Ovary (tissue), 7 donors: ENCODE measurements at regions not wholly inside any gene's neighbourhood (a gene's known extent, or its start where the extent isn't known, plus 50 kb on each side); places are given as distances from the start of the nearest gene placed in this dataset.

ENCODE experiments used
- DNase-seq, 5 donors: peaks; one replicate each; pipeline ENCODE4 v3.0.0-alpha.2; 2019 to 2020
- H3K27ac ChIP-seq, 2 donors: fragments of 200-600 bp; one replicate each; pipeline versions ENCODE4 v1.5.1 to v1.8.0; 2019 to 2022
- H3K27me3 ChIP-seq: fragments of 200-600 bp; one replicate; pipeline ENCODE4 v1.8.0; 2022
- H3K36me3 ChIP-seq: fragments of 200-600 bp; sonication (generic); one replicate; pipeline ENCODE4 v1.5.1; 2019
- H3K4me1 ChIP-seq: one replicate; pipeline ENCODE4 v1.8.1; 2013; ENCODE audit warnings: mild to moderate bottlenecking, moderate library complexity; ENCODE audit not compliant: insufficient read depth
- H3K4me3 ChIP-seq: fragments of 200-600 bp; sonication (generic); one replicate; pipeline ENCODE4 v1.5.1; 2017
- H3K9me3 ChIP-seq, 2 donors: fragments of 200-600 bp in 1 of 2; sonication (generic) in 1 of 2; one replicate each; pipeline versions ENCODE4 v1.5.1 to v1.8.1; 2013 to 2019; ENCODE audit warnings: mild to moderate bottlenecking in 1 of 2, moderate library complexity in 1 of 2
- EP300 ChIP-seq: sonication (generic); formaldehyde crosslinking; IDR thresholded peaks from one replicate; pipeline ENCODE4 v1.6.1; 2017; ENCODE audit warnings: antibody characterized with exemption
- POLR2A ChIP-seq: fragments of 450-650 bp; IDR thresholded peaks from one replicate; pipeline ENCODE4 v1.6.1; 2017; ENCODE audit warnings: antibody characterized with exemption, mild to moderate bottlenecking, moderate library complexity
- WGBS, 3 donors: extraction: QIAGEN DNeasy Blood & Tissue Kit in 1 of 3; methylation state at CpG; one replicate each; pipeline versions ENCODE4 v1.1.5 to v1.1.7; 2013 to 2017; 5-methylcytosine and 5-hydroxymethylcytosine counted together
- intact Hi-C, 4 donors: fragments of 100-400 bp; cut with DNase I; formaldehyde crosslinking; loops; one replicate each; pipeline versions ENCODE4 v1.11.0 to v1.15.1; 2022 to 2023
- TF ChIP-seq, protein P1 (sequence below), 3 donors: fragments of 450-650 bp in 2 of 3; fragments of 200-600 bp in 1 of 3; IDR thresholded peaks; one replicate each; pipeline versions ENCODE4 v1.5.1 to v1.8.0; 2016 to 2022; ENCODE audit warnings: antibody characterized with exemption in 3 of 3, mild to moderate bottlenecking in 1 of 3
- donor health status: DM: no; HTN: no; CAD: no; lungs with moderate emphysema.
- donor health status: DM: no; HTN: no; CAD: no.
- donor health status: Bipolar disorder and iron deficiency.
- donor health status: DM: no; HTN: no; CAD: no.
- donor health status: DM: yes; HTN: yes; CAD: no.

DNA sequence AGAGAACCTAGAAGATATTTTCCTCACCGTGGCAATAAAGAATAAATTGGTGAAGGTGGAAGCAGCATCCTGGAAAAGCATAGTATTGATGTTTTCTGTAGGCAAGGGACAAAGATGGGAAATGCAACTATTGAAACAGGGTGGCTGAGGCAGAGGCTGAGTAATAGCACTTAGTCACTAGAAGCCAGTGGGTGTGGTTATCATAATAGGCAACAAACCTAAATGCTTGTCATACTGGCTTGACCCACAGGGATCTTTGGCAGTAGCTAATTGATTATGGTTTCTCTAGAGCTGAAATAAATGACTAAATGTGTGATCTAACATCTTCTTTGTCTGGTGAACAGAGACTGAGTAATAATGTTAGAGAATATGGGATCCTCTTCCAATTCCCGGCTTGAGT is 353.6 kb upstream of the RPS6KA3 start:
- Histone ChIP-seq H3K9me3 (no peaks in the 10 kb centered on the region), H3K27me3 (peaks cover 4% of the 10 kb centered on the region), H3K4me1 (no peaks in the 10 kb centered on the region), H3K36me3 (no peaks in the 10 kb centered on the region), H3K4me3 (no peak overlapping the region), H3K27ac (no peak overlapping the region)
- TF ChIP-seq POLR2A (no peak), EP300 (no peak)
- DNase-seq: no peak
- intact Hi-C loops: no loop called here
- 53 to 79% (median 77%) methylated on average over 2 of the region's 2 CpGs for WGBS, 3 donors

DNA sequence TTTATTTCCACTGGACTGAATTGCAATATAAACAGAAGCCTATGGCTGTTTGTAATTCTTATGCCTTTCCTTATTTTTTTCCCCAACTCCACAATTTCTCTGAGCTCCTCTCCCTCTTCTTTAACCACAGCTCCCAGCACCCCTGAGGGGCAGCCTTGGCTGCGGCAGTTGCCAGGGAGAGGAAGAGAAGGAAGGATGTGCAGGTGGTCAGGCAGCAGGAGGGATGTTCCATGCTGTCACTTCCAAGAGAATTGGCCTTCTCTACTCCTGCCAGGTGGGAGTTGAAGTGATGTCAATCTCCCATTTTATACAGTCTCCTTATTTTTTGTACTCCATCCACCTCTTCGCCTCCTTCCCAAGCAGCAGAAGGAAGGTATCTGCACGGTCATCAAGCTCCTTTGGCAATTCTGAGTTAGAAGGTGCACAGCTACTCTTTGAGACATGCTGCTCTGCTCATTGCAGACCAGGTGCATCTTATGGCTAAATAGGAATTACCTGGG is 343.3 kb upstream of the RPS6KA3 start:
- Histone ChIP-seq H3K27ac (no peak overlapping the region), H3K4me3 (no peak overlapping the region), H3K27me3 (no peaks in the 10 kb centered on the region), H3K9me3 (no peaks in the 10 kb centered on the region), H3K36me3 (no peaks in the 10 kb centered on the region), H3K4me1 (no peaks in the 10 kb centered on the region)
- WGBS, 3 donors: 64 to 82% (median 72%) methylated on average over 3 of the region's 3 CpGs
- intact Hi-C loops: no loop called here
- TF ChIP-seq POLR2A (no peak), EP300 (no peak)
- TF ChIP-seq, protein P1, sequence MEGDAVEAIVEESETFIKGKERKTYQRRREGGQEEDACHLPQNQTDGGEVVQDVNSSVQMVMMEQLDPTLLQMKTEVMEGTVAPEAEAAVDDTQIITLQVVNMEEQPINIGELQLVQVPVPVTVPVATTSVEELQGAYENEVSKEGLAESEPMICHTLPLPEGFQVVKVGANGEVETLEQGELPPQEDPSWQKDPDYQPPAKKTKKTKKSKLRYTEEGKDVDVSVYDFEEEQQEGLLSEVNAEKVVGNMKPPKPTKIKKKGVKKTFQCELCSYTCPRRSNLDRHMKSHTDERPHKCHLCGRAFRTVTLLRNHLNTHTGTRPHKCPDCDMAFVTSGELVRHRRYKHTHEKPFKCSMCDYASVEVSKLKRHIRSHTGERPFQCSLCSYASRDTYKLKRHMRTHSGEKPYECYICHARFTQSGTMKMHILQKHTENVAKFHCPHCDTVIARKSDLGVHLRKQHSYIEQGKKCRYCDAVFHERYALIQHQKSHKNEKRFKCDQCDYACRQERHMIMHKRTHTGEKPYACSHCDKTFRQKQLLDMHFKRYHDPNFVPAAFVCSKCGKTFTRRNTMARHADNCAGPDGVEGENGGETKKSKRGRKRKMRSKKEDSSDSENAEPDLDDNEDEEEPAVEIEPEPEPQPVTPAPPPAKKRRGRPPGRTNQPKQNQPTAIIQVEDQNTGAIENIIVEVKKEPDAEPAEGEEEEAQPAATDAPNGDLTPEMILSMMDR (IDR thresholded peaks at IDR 0.05): no peak
- DNase-seq: no peak

DNA sequence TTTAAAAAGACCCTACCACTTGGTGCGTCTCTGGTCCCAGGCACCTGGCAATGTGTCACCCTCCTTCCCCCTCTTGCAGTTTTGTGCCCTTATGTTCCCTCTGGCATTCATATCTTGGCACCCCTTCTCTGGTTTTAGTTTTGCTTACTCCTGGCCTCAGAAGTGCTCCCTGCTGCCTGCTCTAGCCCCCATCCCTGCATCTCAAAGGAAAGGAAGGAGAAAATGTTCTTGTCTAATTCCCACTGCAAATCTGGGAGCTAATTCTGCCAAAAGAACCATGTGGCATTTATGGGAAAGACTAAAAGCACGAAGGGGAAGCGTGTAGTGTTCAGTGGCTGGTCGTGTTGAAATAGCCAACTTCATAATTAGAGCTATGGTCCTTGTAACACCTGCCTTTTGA is 340.1 kb upstream of the RPS6KA3 start:
- Histone ChIP-seq H3K4me1 (no peaks in the 10 kb centered on the region), H3K27me3 (no peaks in the 10 kb centered on the region), H3K9me3 (no peaks in the 10 kb centered on the region), H3K4me3 (no peak overlapping the region), H3K36me3 (no peaks in the 10 kb centered on the region), H3K27ac (no peak overlapping the region)
- DNase-seq: no peak
- WGBS, 3 donors: 60 to 68% (median 65%) methylated on average over 4 of the region's 4 CpGs
- intact Hi-C loops: no loop called here
- TF ChIP-seq, protein P1 (IDR thresholded peaks at IDR 0.05): no peak
- TF ChIP-seq EP300: no peak
- no peak for TF ChIP-seq POLR2A

DNA sequence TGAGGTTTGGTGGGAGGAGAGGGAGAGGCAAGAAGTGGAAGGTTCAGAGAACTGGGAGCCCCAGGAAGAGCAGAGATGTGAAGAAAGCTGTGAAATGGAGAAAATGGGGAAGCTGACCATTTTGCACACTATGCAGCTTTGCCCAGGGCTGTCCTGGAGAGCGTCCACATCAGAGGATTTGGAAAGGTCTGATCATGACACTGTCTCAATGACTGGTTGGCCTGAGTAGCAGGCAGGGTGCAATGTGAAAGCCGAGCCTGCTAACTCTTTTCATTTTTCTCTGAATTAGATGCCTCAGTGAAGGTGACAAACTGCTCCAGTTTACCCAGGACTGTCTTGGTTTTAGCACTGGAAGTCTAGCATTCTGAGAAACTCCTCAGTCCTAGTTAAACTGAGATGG is 330.1 kb upstream of the RPS6KA3 start:
- 32 to 64% (median 52%) methylated on average over 2 of the region's 2 CpGs for WGBS, 3 donors
- intact Hi-C loops: no loop called here

DNA sequence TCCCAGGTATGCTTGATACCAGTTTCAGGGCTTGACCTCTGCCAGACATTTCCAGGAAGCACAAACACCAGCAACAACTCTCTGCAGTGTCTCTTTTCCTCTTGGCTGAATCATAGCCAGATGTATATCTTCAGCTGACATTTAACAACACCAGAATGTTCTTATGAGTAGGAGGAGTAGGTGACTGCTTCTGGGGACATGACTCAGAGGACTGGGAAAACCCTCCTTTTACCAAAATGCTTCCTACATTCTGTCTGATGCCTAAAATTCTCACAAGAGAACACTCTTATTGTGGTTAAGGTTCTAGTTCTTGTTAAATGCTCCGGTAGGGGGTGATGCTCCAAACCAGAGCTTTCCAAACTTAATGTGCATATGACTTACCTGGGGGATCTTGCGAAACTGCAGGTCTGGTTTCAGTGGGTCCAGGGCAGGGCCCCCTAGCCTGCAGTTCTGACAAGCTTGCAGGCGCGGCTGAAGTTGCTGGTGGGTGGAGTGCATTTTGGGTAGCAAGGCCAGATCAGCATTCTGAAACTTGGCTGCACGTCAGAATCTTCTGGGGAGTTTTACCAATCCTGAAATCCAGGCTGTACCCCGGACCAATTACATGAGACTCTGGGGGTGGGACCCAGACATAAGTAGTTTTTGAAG is 329.3 kb upstream of the RPS6KA3 start:
- WGBS, 3 donors: 35 to 51% (median 40%) methylated on average over 6 of the region's 6 CpGs
- no peak for DNase-seq
- Histone ChIP-seq H3K9me3 (no peaks in the 10 kb centered on the region), H3K27ac (no peak overlapping the region), H3K36me3 (no peaks in the 10 kb centered on the region), H3K4me1 (no peaks in the 10 kb centered on the region), H3K4me3 (no peak overlapping the region), H3K27me3 (no peaks in the 10 kb centered on the region)
- intact Hi-C loops: no loop called here
- TF ChIP-seq POLR2A: no peak
- no peak for TF ChIP-seq EP300
- TF ChIP-seq, protein P1 (IDR thresholded peaks at IDR 0.05): no peak

More for the DNA sequence above, 330.1 kb upstream of the RPS6KA3 start:
- TF ChIP-seq, protein P1 (IDR thresholded peaks at IDR 0.05): no peak
- no peak for TF ChIP-seq POLR2A
- Histone ChIP-seq H3K4me1 (no peaks in the 10 kb centered on the region), H3K9me3 (no peaks in the 10 kb centered on the region), H3K27ac (no peak overlapping the region), H3K36me3 (no peaks in the 10 kb centered on the region), H3K4me3 (no peak overlapping the region), H3K27me3 (no peaks in the 10 kb centered on the region)
- no peak for DNase-seq
